PC-9 (cell line): ENCODE measurements at regions not wholly inside any gene's neighbourhood (a gene's known extent, or its start where the extent isn't known, plus 50 kb on each side); places are given as distances from the start of the nearest gene placed in this dataset.

Source experiments
- BruUV-seq: library from RNA; stranded (reverse); fragments of 400-500 nt; replicated peaks from 2 replicates; lab custom pipeline; 2021; lab: Mats Ljungman, UMichigan
- CTCF ChIA-PET: fragments of 300-600 bp; sonication (Branson Sonifier 250); formaldehyde crosslinking; loops from one replicate; lab custom pipeline; 2022; ENCODE audit warnings: antibody characterized with exemption; lab: Charles Lee
- POLR2A ChIA-PET: fragments of 300-600 bp; sonication (Branson Sonifier 250); formaldehyde crosslinking; loops from one replicate; lab custom pipeline; 2022; ENCODE audit warnings: antibody characterized with exemption; ENCODE audit not compliant: unreplicated experiment; lab: Charles Lee
- DNase-seq, 2 experiments: peaks; one replicate each; pipeline versions ENCODE4 v3.0.0 to v3.0.0-alpha.2; 2015 to 2022; ENCODE audit warnings: mixed read lengths in 1 of 2
- H2AFZ ChIP-seq: fragments of 200-600 bp; sonication (generic); 2 replicates; pipeline ENCODE4 v1.8.1; 2017; ENCODE audit warnings: antibody characterized with exemption
- H3F3A ChIP-seq: fragments of 200-600 bp; sonication (generic); 2 replicates; pipeline ENCODE4 v1.8.1; 2017; ENCODE audit warnings: antibody characterized with exemption, mild to moderate bottlenecking, low read depth; ENCODE audit not compliant: insufficient read depth
- H3K27ac ChIP-seq: fragments of 200-600 bp; sonication (generic); 2 replicates; pipeline ENCODE4 v1.6.1; 2016; ENCODE audit warnings: mixed run types
- H3K27me3 ChIP-seq: fragments of 200-600 bp; sonication (generic); 2 replicates; pipeline ENCODE4 v1.6.1; 2016; ENCODE audit warnings: low read depth, mixed run types; ENCODE audit not compliant: insufficient read depth
- H3K36me3 ChIP-seq: fragments of 200-600 bp; sonication (generic); 2 replicates; pipeline ENCODE4 v1.6.1; 2016; ENCODE audit warnings: low read depth, mixed run types
- H3K4me1 ChIP-seq: fragments of 200-600 bp; sonication (generic); replicated peaks from 2 replicates; pipeline ENCODE4 v1.6.1; 2016; ENCODE audit warnings: mixed run types; ENCODE audit not compliant: insufficient read depth
- H3K4me2 ChIP-seq: fragments of 200-600 bp; sonication (generic); 2 replicates; pipeline ENCODE4 v1.6.1; 2017; ENCODE audit warnings: mixed run types
- H3K4me3 ChIP-seq: fragments of 200-600 bp; sonication (generic); 2 replicates; pipeline ENCODE4 v1.6.1; 2016; ENCODE audit warnings: mixed run types
- H3K79me2 ChIP-seq: fragments of 200-600 bp; sonication (generic); 2 replicates; pipeline ENCODE4 v1.6.1; 2017; ENCODE audit warnings: low read depth, mixed run types
- H3K9me2 ChIP-seq: fragments of 200-600 bp; sonication (generic); 2 replicates; pipeline ENCODE4 v1.8.1; 2017; ENCODE audit warnings: mild to moderate bottlenecking; ENCODE audit not compliant: insufficient read depth
- H3K9me3 ChIP-seq: fragments of 200-600 bp; sonication (generic); 2 replicates; pipeline ENCODE4 v1.8.1; 2016; ENCODE audit warnings: low read depth; ENCODE audit not compliant: insufficient read depth
- H4K20me1 ChIP-seq: fragments of 200-600 bp; sonication (generic); 2 replicates; pipeline ENCODE4 v1.8.1; 2017; ENCODE audit not compliant: insufficient read depth
- CTCF ChIP-seq: fragments of 200-600 bp; sonication (generic); conservative IDR thresholded peaks from 2 replicates; pipeline ENCODE4 v1.6.1; 2017; ENCODE audit warnings: mixed run types, antibody characterized with exemption, mild to moderate bottlenecking, moderate library complexity
- EZH2 ChIP-seq: fragments of 200-600 bp; sonication (generic); IDR thresholded peaks from 2 replicates; pipeline ENCODE4 v1.8.0; 2017; ENCODE audit warnings: antibody characterized with exemption, low read depth
- intact Hi-C: fragments of 100-400 bp; cut with micrococcal nuclease; formaldehyde crosslinking; loops from one replicate; pipeline ENCODE4 v1.10.0; 2022; ENCODE audit not compliant: unreplicated experiment

- ChIA-PET POLR2A (no interaction called here), CTCF (no interaction called here)
- no peak overlapping the region for H3K4me3 ChIP-seq
- intact Hi-C loops: no loop called here
- no peak overlapping the region for H2AFZ ChIP-seq
- H3K79me2 ChIP-seq: no peaks in the 10 kb centered on the region
- H3K9me3 ChIP-seq: no peaks in the 10 kb centered on the region
- BruUV-seq: no TSS peak
- H3K4me1 ChIP-seq: no peaks in the 10 kb centered on the region
- TF ChIP-seq EZH2 (no peak), CTCF (no peak)
- no peak for DNase-seq
- no peak overlapping the region for H3K27ac ChIP-seq
- no peaks in the 10 kb centered on the region for H3K9me2 ChIP-seq
- H3K4me2 ChIP-seq: no peak overlapping the region
- no peaks in the 10 kb centered on the region for H3K36me3 ChIP-seq
- H3F3A ChIP-seq: no peaks in the 10 kb centered on the region
- peaks cover 22% of the 10 kb centered on the region; the same call in 1 of the 2 replicates for H3K27me3 ChIP-seq
- no peaks in the 10 kb centered on the region for H4K20me1 ChIP-seq
Measured at GRCh38 chr2:175730050-175730449, 272.0 kb downstream of the LNPK start.

GRCh38 chr2:175729049-175729706 lies 272.9 kb downstream of the LNPK start:
- peaks cover 17% of the 10 kb centered on the region; the same call in 1 of the 2 replicates for H3K27me3 ChIP-seq
- H3K4me3 ChIP-seq: no peak overlapping the region
- intact Hi-C loops: no loop called here
- BruUV-seq: no TSS peak
- no peak for DNase-seq
- no peak overlapping the region for H2AFZ ChIP-seq
- H3F3A ChIP-seq: no peaks in the 10 kb centered on the region
- no peaks in the 10 kb centered on the region for H3K79me2 ChIP-seq
- H3K36me3 ChIP-seq: no peaks in the 10 kb centered on the region
- no peaks in the 10 kb centered on the region for H3K9me2 ChIP-seq
- H3K4me2 ChIP-seq: no peak overlapping the region
- TF ChIP-seq EZH2: no peak
- no peak for TF ChIP-seq CTCF
- POLR2A ChIA-PET: no interaction called here
- no peaks in the 10 kb centered on the region for H3K4me1 ChIP-seq
- no peaks in the 10 kb centered on the region for H4K20me1 ChIP-seq
- H3K9me3 ChIP-seq: no peaks in the 10 kb centered on the region
- no peak overlapping the region for H3K27ac ChIP-seq
- CTCF ChIA-PET: no interaction called here

- no peaks in the 10 kb centered on the region for H3K9me2 ChIP-seq
- no peak for DNase-seq
- H3K4me3 ChIP-seq: no peak overlapping the region
- BruUV-seq: no TSS peak
- H3K27me3 ChIP-seq: peaks cover 8% of the 10 kb centered on the region; the same call in 1 of the 2 replicates
- ChIA-PET POLR2A (no interaction called here), CTCF (no interaction called here)
- no peak overlapping the region for H2AFZ ChIP-seq
- H3K79me2 ChIP-seq: no peaks in the 10 kb centered on the region
- TF ChIP-seq EZH2: no peak
- TF ChIP-seq CTCF: no peak
- no peak overlapping the region for H3K4me2 ChIP-seq
- no peaks in the 10 kb centered on the region for H3K36me3 ChIP-seq
- H3K27ac ChIP-seq: no peak overlapping the region
- no peaks in the 10 kb centered on the region for H3F3A ChIP-seq
- no peaks in the 10 kb centered on the region for H3K4me1 ChIP-seq
- intact Hi-C loops: no loop called here
- H3K9me3 ChIP-seq: no peaks in the 10 kb centered on the region
- H4K20me1 ChIP-seq: no peaks in the 10 kb centered on the region
Measured at GRCh38 chr2:175728032-175728431, 274.0 kb downstream of the LNPK start.
